Colonic mucosa (tissue), 4 donors: ENCODE measurements at regions not wholly inside any gene's neighbourhood (a gene's known extent, or its start where the extent isn't known, plus 50 kb on each side); places are given as distances from the start of the nearest gene placed in this dataset.

Source experiments
- DNase-seq: peaks from one replicate; pipeline ENCODE4 v3.0.0-alpha.2; 2020
- H3K27ac ChIP-seq: fragments of 200-600 bp; one replicate; pipeline ENCODE4 v1.8.0; 2021
- H3K27me3 ChIP-seq: fragments of 200-600 bp; one replicate; pipeline ENCODE4 v1.8.0; 2021
- H3K36me3 ChIP-seq: fragments of 200-600 bp; one replicate; pipeline ENCODE4 v1.8.0; 2021
- H3K4me1 ChIP-seq: fragments of 200-600 bp; one replicate; pipeline ENCODE4 v1.8.0; 2021; ENCODE audit warnings: mild to moderate bottlenecking
- H3K4me3 ChIP-seq: fragments of 200-600 bp; one replicate; pipeline ENCODE4 v1.8.0; 2021
- H3K9ac ChIP-seq, 2 donors: one replicate each; pipeline ENCODE4 v1.7.0; 2013; ENCODE audit warnings: control low read depth in 2 of 2, low read depth in 2 of 2, low read length in 2 of 2
- H3K9me3 ChIP-seq: fragments of 200-600 bp; one replicate; pipeline ENCODE4 v1.8.0; 2021
- CTCF ChIP-seq: fragments of 200-600 bp; IDR thresholded peaks from one replicate; pipeline ENCODE4 v1.8.0; 2022; ENCODE audit warnings: antibody characterized with exemption, mild to moderate bottlenecking
- intact Hi-C: fragments of 100-400 bp; cut with DNase I; formaldehyde crosslinking; loops from one replicate; pipeline ENCODE4 v1.14.1; 2022
- donor health status: healthy.
- donor health status: DM: no; HTN: no; CAD: no.
- donor health status: DM: no; HTN: no; CAD: no.

GRCh38 chrX:139234898-139235297 is 295.6 kb upstream of the F9 start:
- Histone ChIP-seq H3K9ac (no peak overlapping the region), H3K36me3 (no peaks in the 10 kb centered on the region), H3K27ac (no peak overlapping the region), H3K27me3 (no peaks in the 10 kb centered on the region), H3K4me3 (no peak overlapping the region), H3K9me3 (no peaks in the 10 kb centered on the region), H3K4me1 (no peaks in the 10 kb centered on the region)
- TF ChIP-seq CTCF: no peak
- intact Hi-C loops: no loop called here
- DNase-seq: no peak

GRCh38 chrX:139224953-139225665 is 305.4 kb upstream of the F9 start:
- Histone ChIP-seq H3K27ac (no peak overlapping the region), H3K27me3 (no peaks in the 10 kb centered on the region), H3K9ac (no peak overlapping the region), H3K9me3 (no peaks in the 10 kb centered on the region), H3K4me3 (no peak overlapping the region), H3K36me3 (no peaks in the 10 kb centered on the region), H3K4me1 (no peaks in the 10 kb centered on the region)
- no peak for TF ChIP-seq CTCF
- no peak for DNase-seq
- intact Hi-C loops: no loop called here

- H3K9ac ChIP-seq: no peak overlapping the region
- H3K9me3 ChIP-seq: no peaks in the 10 kb centered on the region
- intact Hi-C loops: no loop called here
- H3K4me3 ChIP-seq: no peak overlapping the region
- no peak for TF ChIP-seq CTCF
- H3K27ac ChIP-seq: no peak overlapping the region
- no peaks in the 10 kb centered on the region for H3K4me1 ChIP-seq
- H3K36me3 ChIP-seq: no peaks in the 10 kb centered on the region
- H3K27me3 ChIP-seq: no peaks in the 10 kb centered on the region
- no peak for DNase-seq
Measured at GRCh38 chrX:139222511-139223200, 307.9 kb upstream of the F9 start.

- intact Hi-C loops: no loop called here
- H3K4me1 ChIP-seq: no peaks in the 10 kb centered on the region
Measured at GRCh38 chrX:139213241-139213709, 317.3 kb upstream of the F9 start.

GRCh38 chrX:139211568-139212182 is 318.9 kb upstream of the F9 start:
- Histone ChIP-seq H3K27ac (no peak overlapping the region), H3K36me3 (no peaks in the 10 kb centered on the region), H3K9ac (no peak overlapping the region), H3K4me1 (no peaks in the 10 kb centered on the region), H3K27me3 (no peaks in the 10 kb centered on the region), H3K4me3 (no peak overlapping the region), H3K9me3 (no peaks in the 10 kb centered on the region)
- intact Hi-C loops: no loop called here
- no peak for TF ChIP-seq CTCF
- no peak for DNase-seq

More at GRCh38 chrX:139213241-139213709, 317.3 kb upstream of the F9 start:
- no peak for TF ChIP-seq CTCF
- no peak overlapping the region for H3K9ac ChIP-seq
- H3K27ac ChIP-seq: no peak overlapping the region
- H3K4me3 ChIP-seq: no peak overlapping the region
- no peaks in the 10 kb centered on the region for H3K27me3 ChIP-seq
- no peaks in the 10 kb centered on the region for H3K36me3 ChIP-seq
- DNase-seq: no peak
- H3K9me3 ChIP-seq: no peaks in the 10 kb centered on the region
